GM12878 (cell line): ENCODE measurements at regions not wholly inside any gene's neighbourhood (a gene's known extent, or its start where the extent isn't known, plus 50 kb on each side); places are given as distances from the start of the nearest gene placed in this dataset.

Experiments
- ATAC-seq: fragments of 200-7000 bp; cut with Tn5 transposase; 3 replicates; pipeline ENCODE4 v1.9.1; 2020; ENCODE audit warnings: mild to moderate bottlenecking, moderate library complexity
- BruUV-seq: library from RNA; stranded (reverse); fragments of 400-500 nt; replicated peaks from 2 replicates; lab custom pipeline; 2021; lab: Mats Ljungman, UMichigan
- CTCF ChIA-PET: fragments of 300-600 bp; sonication (Branson Sonifier 250); formaldehyde crosslinking; extraction: SDS; loops from one replicate; lab custom pipeline; 2021; ENCODE audit warnings: inconsistent platforms; lab: Yijun Ruan, JAX
- POLR2A ChIA-PET: fragments of 350-600 bp; formaldehyde crosslinking; extraction: SDS; loops from one replicate; lab custom pipeline; 2021; ENCODE audit warnings: inconsistent platforms; lab: Charles Lee
- RAD21 ChIA-PET: fragments of 300-600 bp; sonication (Branson Sonifier 250); formaldehyde crosslinking; loops from one replicate; lab custom pipeline; 2023; ENCODE audit warnings: antibody characterized with exemption; ENCODE audit not compliant: unreplicated experiment; lab: Charles Lee
- SMC1A ChIA-PET: fragments of 300-600 bp; sonication (Branson Sonifier 250); formaldehyde crosslinking; loops from one replicate; lab custom pipeline; 2023; ENCODE audit not compliant: unreplicated experiment, uncharacterized antibody; lab: Charles Lee
- DNase-seq: peaks from one replicate; pipeline ENCODE4 v3.0.0-alpha.2; 2011; ENCODE audit warnings: low read depth, low spot score
- FAIRE-seq: peaks from 3 replicates; lab custom pipeline; 2011; peaks lifted over from hg19 to GRCh38; lab: Jason Lieb, UNC
- H2AFZ ChIP-seq: 2 replicates; pipeline ENCODE4 v1.6.0; 2011; ENCODE audit warnings: low read depth, low read length, control low read depth; ENCODE audit not compliant: control insufficient read depth
- H3K27ac ChIP-seq: 2 replicates; pipeline ENCODE4 v1.5.1; 2011; ENCODE audit warnings: control low read depth; ENCODE audit not compliant: control insufficient read depth, insufficient read depth
- H3K27me3 ChIP-seq, 2 experiments: replicated peaks in 1 of 2; 2 replicates each; pipeline versions ENCODE4 v1.6.0 to v1.6.1; 2011; ENCODE audit warnings: low read length in 1 of 2; ENCODE audit not compliant: control insufficient read depth in 2 of 2, insufficient read depth in 2 of 2
- H3K36me3 ChIP-seq, 2 experiments: 2 replicates each; pipeline ENCODE4 v1.5.1; 2011; ENCODE audit warnings: low read length in 1 of 2; ENCODE audit not compliant: control insufficient read depth in 2 of 2, insufficient read depth in 2 of 2
- H3K4me1 ChIP-seq: 2 replicates; pipeline ENCODE4 v1.6.1; 2011; ENCODE audit warnings: mild to moderate bottlenecking, low read length, moderate library complexity, mixed read lengths; ENCODE audit not compliant: control insufficient read depth, insufficient read depth
- H3K4me2 ChIP-seq: 2 replicates; pipeline ENCODE4 v1.6.0; 2011; ENCODE audit warnings: control low read depth; ENCODE audit not compliant: control insufficient read depth, insufficient read depth
- H3K4me3 ChIP-seq: fragments of 200-600 bp; sonication (generic); 2 replicates; pipeline ENCODE4 v1.5.1; 2016
- H3K79me2 ChIP-seq: 2 replicates; pipeline ENCODE4 v1.6.0; 2011; ENCODE audit warnings: low read length; ENCODE audit not compliant: control insufficient read depth, insufficient read depth
- H3K9ac ChIP-seq: 2 replicates; pipeline ENCODE4 v1.8.0; 2011; ENCODE audit warnings: low read length, control low read depth, mixed read lengths; ENCODE audit not compliant: control insufficient read depth, insufficient read depth
- H3K9me3 ChIP-seq: replicated peaks from 3 replicates; pipeline ENCODE4 v1.5.1; 2011; ENCODE audit warnings: mild to moderate bottlenecking, low read length; ENCODE audit not compliant: control insufficient read depth, insufficient read depth
- H4K20me1 ChIP-seq: 2 replicates; pipeline ENCODE4 v1.6.0; 2011; ENCODE audit not compliant: control insufficient read depth, insufficient read depth
- BACH1 ChIP-seq: fragments of 450-650 bp; IDR thresholded peaks from 2 replicates; pipeline ENCODE4 v1.6.1; 2017; ENCODE audit warnings: mild to moderate bottlenecking, borderline replicate concordance
- CTCF ChIP-seq, 3 experiments: IDR thresholded peaks in 2 of 3; conservative IDR thresholded peaks in 1 of 3; 2 replicates each; pipeline ENCODE4 v1.5.1; 2011; ENCODE audit warnings: low read depth in 3 of 3, low read length in 3 of 3, mild to moderate bottlenecking in 3 of 3, control low read depth in 2 of 3, moderate library complexity in 2 of 3, inconsistent platforms in 1 of 3, mixed read lengths in 1 of 3; ENCODE audit not compliant: control insufficient read depth in 2 of 3, insufficient read depth in 1 of 3; ENCODE audit errors: extremely low read depth in 1 of 3
- DPF2 ChIP-seq: fragments of 450-650 bp; IDR thresholded peaks from 2 replicates; pipeline ENCODE4 v1.6.1; 2017; ENCODE audit warnings: mild to moderate bottlenecking
- E2F4 ChIP-seq: IDR thresholded peaks from 2 replicates; pipeline ENCODE4 v1.6.1; 2012; ENCODE audit warnings: low read depth, low read length, improper control_type of control experiment
- HDAC6 ChIP-seq: fragments of 200-600 bp; sonication (generic); IDR thresholded peaks from one replicate; pipeline ENCODE4 v1.8.0; 2017; ENCODE audit warnings: antibody characterized with exemption; ENCODE audit not compliant: unreplicated experiment
- HSF1 ChIP-seq: fragments of 150-350 bp; IDR thresholded peaks from 2 replicates; pipeline ENCODE4 v1.6.1; 2014; ENCODE audit warnings: mild to moderate bottlenecking, low read depth, low read length
- LARP7 ChIP-seq: fragments of 450-650 bp; IDR thresholded peaks from 2 replicates; pipeline ENCODE4 v1.6.1; 2017; ENCODE audit warnings: mild to moderate bottlenecking
- NR2C2 ChIP-seq: IDR thresholded peaks from 2 replicates; pipeline ENCODE4 v1.6.1; 2011; ENCODE audit warnings: borderline replicate concordance, low read depth; ENCODE audit not compliant: control insufficient read depth, insufficient read length
- NR2F1 ChIP-seq: fragments of 450-650 bp; conservative IDR thresholded peaks from 2 replicates; pipeline ENCODE4 v1.6.1; 2017; ENCODE audit warnings: mild to moderate bottlenecking
- NRF1 ChIP-seq: conservative IDR thresholded peaks from 2 replicates; pipeline ENCODE4 v1.6.1; 2011; ENCODE audit warnings: mild to moderate bottlenecking, low read depth, low read length, improper control_type of control experiment
- PML ChIP-seq: IDR thresholded peaks from 2 replicates; pipeline ENCODE4 v1.6.1; 2012; ENCODE audit warnings: low read length, inconsistent platforms
- RAD21 ChIP-seq: IDR thresholded peaks from 2 replicates; pipeline ENCODE4 v1.6.1; 2011; ENCODE audit warnings: mild to moderate bottlenecking, low read depth, low read length, moderate library complexity; ENCODE audit not compliant: insufficient read depth
- RFX5 ChIP-seq: IDR thresholded peaks from 2 replicates; pipeline ENCODE4 v1.6.1; 2011; ENCODE audit warnings: low read depth, low read length, improper control_type of control experiment
- RUNX3 ChIP-seq: IDR thresholded peaks from 2 replicates; pipeline ENCODE4 v1.6.1; 2012; ENCODE audit warnings: low read length, inconsistent platforms
- SMC3 ChIP-seq: IDR thresholded peaks from 2 replicates; pipeline ENCODE4 v1.6.1; 2011; ENCODE audit warnings: low read length, improper control_type of control experiment, borderline replicate concordance
- SPI1 ChIP-seq: IDR thresholded peaks from 2 replicates; pipeline ENCODE4 v1.6.1; 2011; ENCODE audit warnings: low read depth, mild to moderate bottlenecking, low read length, moderate library complexity, borderline replicate concordance; ENCODE audit not compliant: insufficient read depth
- SUPT20H ChIP-seq: IDR thresholded peaks from 2 replicates; pipeline ENCODE4 v1.6.1; 2011; ENCODE audit warnings: low read depth, mild to moderate bottlenecking, low read length, moderate library complexity, borderline replicate concordance; ENCODE audit not compliant: control insufficient read depth
- TARDBP ChIP-seq: IDR thresholded peaks from 2 replicates; pipeline ENCODE4 v1.6.1; 2016; ENCODE audit warnings: borderline replicate concordance
- TCF12 ChIP-seq: IDR thresholded peaks from 2 replicates; pipeline ENCODE4 v1.6.1; 2011; ENCODE audit warnings: low read depth, mild to moderate bottlenecking, low read length
- USF2 ChIP-seq: IDR thresholded peaks from 2 replicates; pipeline ENCODE4 v1.6.1; 2011; ENCODE audit warnings: low read depth, low read length, improper control_type of control experiment, borderline replicate concordance
- ZNF622 ChIP-seq: fragments of 450-650 bp; IDR thresholded peaks from 2 replicates; pipeline ENCODE4 v1.6.1; 2017; ENCODE audit warnings: mild to moderate bottlenecking, inconsistent platforms
- ZZZ3 ChIP-seq: IDR thresholded peaks from 2 replicates; pipeline ENCODE4 v1.6.1; 2011; ENCODE audit warnings: low read depth; ENCODE audit not compliant: control insufficient read depth, insufficient read length
- in situ Hi-C: fragments of 300-500 bp; cut with MboI; formaldehyde crosslinking; loops from 9 replicates; pipeline ENCODE4 v1.14.3; 2018; ENCODE audit warnings: mixed read lengths
- intact Hi-C: fragments of 100-400 bp; cut with micrococcal nuclease; formaldehyde crosslinking; loops from one replicate; pipeline ENCODE4 v1.14.2; 2022; ENCODE audit not compliant: unreplicated experiment

GRCh38 chr13:78317030-78317429 is 286.3 kb downstream of the POU4F1 start:
- no peak overlapping the region for H3K9ac ChIP-seq
- RAD21 ChIA-PET = interaction anchor here (1.1 kb wide), 1 partner anchor 662 kb away, joined by 3 read pairs; no protein-coding TSS in a partner anchor
- intact Hi-C loops = no loop called here
- H3K4me3 ChIP-seq = no peak overlapping the region
- CTCF ChIA-PET = no interaction called here
- in situ Hi-C loops = no loop called here
- H3K27me3 ChIP-seq = no peaks in the 10 kb centered on the region
- ATAC-seq (no peak), DNase-seq (no peak), FAIRE-seq (no peak)
- H3K9me3 ChIP-seq = no peaks in the 10 kb centered on the region
- H2AFZ ChIP-seq = no peak overlapping the region
- SMC1A ChIA-PET = no interaction called here
- no peaks in the 10 kb centered on the region for H3K79me2 ChIP-seq
- H4K20me1 ChIP-seq = no peaks in the 10 kb centered on the region
- no peak overlapping the region for H3K27ac ChIP-seq
- H3K4me2 ChIP-seq = no peak overlapping the region
- no peaks in the 10 kb centered on the region for H3K4me1 ChIP-seq
- no peaks in the 10 kb centered on the region for H3K36me3 ChIP-seq
- BruUV-seq = no TSS peak
- POLR2A ChIA-PET = no interaction called here
- no peak for TF ChIP-seq RFX5
- no peak for TF ChIP-seq SPI1
- no peak for TF ChIP-seq ZZZ3
- TF ChIP-seq HSF1 = no peak
- TF ChIP-seq PML = no peak
- TF ChIP-seq RAD21 = peak; percentile 74
- TF ChIP-seq NRF1 = no peak
- no peak for TF ChIP-seq LARP7
- no peak for TF ChIP-seq NR2C2
- no peak for TF ChIP-seq E2F4
- TF ChIP-seq USF2 = no peak
- TF ChIP-seq SUPT20H = no peak
- no peak for TF ChIP-seq NR2F1
- no peak for TF ChIP-seq HDAC6
- TF ChIP-seq ZNF622 = no peak
- TF ChIP-seq SMC3 = peak; percentile 48; the same call in 1 of the 2 replicates
- TF ChIP-seq TCF12 = no peak
- no peak for TF ChIP-seq RUNX3
- TF ChIP-seq TARDBP = no peak
- TF ChIP-seq BACH1 = no peak
- no peak for TF ChIP-seq DPF2
- peak in 2 of 3 experiments; percentile 20 to 38; a peak in 3 of 6 replicates for TF ChIP-seq CTCF (IDR thresholded peaks at IDR 0.05 in 2 of 3, conservative IDR thresholded peaks at IDR 0.05 in 1 of 3; ENCODE audit: control insufficient read depth in 2 of 3, extremely low read depth in 1 of 3, insufficient read depth in 1 of 3, low read depth in 3 of 3, low read length in 3 of 3)
